ENCODE measurements at regions not wholly inside any gene's neighbourhood (a gene's known extent, or its start where the extent isn't known, plus 50 kb on each side); places are given as distances from the start of the nearest gene placed in this dataset.

DNA sequence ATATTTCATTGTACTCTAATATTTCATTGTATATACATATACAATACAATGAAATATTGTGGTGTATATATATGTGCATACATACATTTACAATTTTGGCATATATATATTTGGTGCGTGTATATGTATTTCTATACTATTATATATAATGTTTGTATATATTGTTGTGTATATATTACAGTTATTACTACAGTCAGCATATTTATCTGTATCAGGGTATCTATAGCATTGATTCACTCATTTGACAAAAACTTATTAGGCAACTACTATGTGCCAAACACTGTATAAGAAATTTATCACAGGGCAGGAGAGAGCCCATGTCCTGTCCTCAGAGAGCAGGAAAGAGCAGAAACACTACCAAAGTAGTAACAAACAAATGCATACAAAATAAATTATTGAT lies 910.6 kb downstream of the QKI start:
- ATAC-seq (ENCODE audit: poor library complexity) = no peak
- Histone ChIP-seq H3K4me1 (ENCODE audit: insufficient read depth, low read length) (no peaks in the 10 kb centered on the region), H3K27me3 (ENCODE audit: control insufficient read depth in 1 of 2, insufficient read depth in 2 of 2, low read length in 2 of 2) (no peaks in the 10 kb centered on the region), H3K4me3 (ENCODE audit: low read length) (no peak overlapping the region), H3K9me3 (ENCODE audit: control insufficient read depth in 1 of 2, insufficient read depth in 1 of 2, low read length in 2 of 2) (no peaks in the 10 kb centered on the region), H3K27ac (ENCODE audit: low read depth in 1 of 2, low read length in 2 of 2) (no peak overlapping the region), H3K36me3 (ENCODE audit: insufficient read depth, low read length) (no peaks in the 10 kb centered on the region)
- ChIA-PET POLR2A (no interaction called here), CTCF (no interaction called here)
- no peak overlapping the region for H3K27ac Mint-ChIP-seq
- no peak for TF ChIP-seq CTCF (IDR thresholded peaks at IDR 0.05)
- no peak for DNase-seq
- no peaks in the 10 kb centered on the region for H3K4me1 Mint-ChIP-seq (ENCODE audit: low read depth)
- H3K9me3 Mint-ChIP-seq = peaks cover 6% of the 10 kb centered on the region
- no peaks in the 10 kb centered on the region for H3K27me3 Mint-ChIP-seq
- no peak overlapping the region for H3K4me3 Mint-ChIP-seq
- H3K36me3 Mint-ChIP-seq (ENCODE audit: low read depth) = no peaks in the 10 kb centered on the region
- intact Hi-C loops (cut with DNase I, micrococcal nuclease) = no loop called here

DNA sequence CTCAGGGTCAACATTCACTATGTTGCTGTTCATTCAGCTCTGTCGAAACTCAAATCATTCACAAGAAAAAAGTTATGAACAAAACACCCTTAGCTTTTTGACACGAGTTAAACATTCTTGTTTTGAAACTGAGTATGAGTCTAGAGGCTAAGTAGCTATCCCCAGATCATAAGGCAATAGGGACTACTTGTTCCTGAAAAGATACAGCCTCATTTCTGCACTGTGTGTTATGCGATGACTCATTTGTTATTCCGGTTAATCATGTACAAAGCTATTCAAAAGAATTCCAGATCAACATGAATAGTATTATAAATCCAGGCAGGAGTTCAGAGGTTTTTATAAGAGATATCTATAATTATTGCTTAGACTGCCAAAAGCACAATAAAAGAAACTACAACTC lies 908.0 kb downstream of the QKI start:
- CTCF ChIA-PET = no interaction called here
- Mint-ChIP-seq H3K4me3 (no peak overlapping the region), H3K9me3 (peaks cover 6% of the 10 kb centered on the region), H3K4me1 (ENCODE audit: low read depth) (no peaks in the 10 kb centered on the region), H3K27me3 (no peaks in the 10 kb centered on the region), H3K36me3 (ENCODE audit: low read depth) (no peaks in the 10 kb centered on the region), H3K27ac (no peak overlapping the region)
- no peak for DNase-seq
- no peak overlapping the region for H3K27ac ChIP-seq (ENCODE audit: low read depth in 1 of 2, low read length in 2 of 2)
- no peaks in the 10 kb centered on the region for H3K36me3 ChIP-seq (ENCODE audit: insufficient read depth, low read length)
- no peaks in the 10 kb centered on the region for H3K9me3 ChIP-seq (ENCODE audit: control insufficient read depth in 1 of 2, insufficient read depth in 1 of 2, low read length in 2 of 2)
- no peaks in the 10 kb centered on the region for H3K4me1 ChIP-seq (ENCODE audit: insufficient read depth, low read length)
- intact Hi-C loops (cut with DNase I, micrococcal nuclease) = no loop called here
- no peak overlapping the region for H3K4me3 ChIP-seq (ENCODE audit: low read length)
- no peak for ATAC-seq (ENCODE audit: poor library complexity)
- no peak for TF ChIP-seq CTCF (IDR thresholded peaks at IDR 0.05)
- H3K27me3 ChIP-seq (ENCODE audit: control insufficient read depth in 1 of 2, insufficient read depth in 2 of 2, low read length in 2 of 2) = no peaks in the 10 kb centered on the region
- POLR2A ChIA-PET = no interaction called here

DNA sequence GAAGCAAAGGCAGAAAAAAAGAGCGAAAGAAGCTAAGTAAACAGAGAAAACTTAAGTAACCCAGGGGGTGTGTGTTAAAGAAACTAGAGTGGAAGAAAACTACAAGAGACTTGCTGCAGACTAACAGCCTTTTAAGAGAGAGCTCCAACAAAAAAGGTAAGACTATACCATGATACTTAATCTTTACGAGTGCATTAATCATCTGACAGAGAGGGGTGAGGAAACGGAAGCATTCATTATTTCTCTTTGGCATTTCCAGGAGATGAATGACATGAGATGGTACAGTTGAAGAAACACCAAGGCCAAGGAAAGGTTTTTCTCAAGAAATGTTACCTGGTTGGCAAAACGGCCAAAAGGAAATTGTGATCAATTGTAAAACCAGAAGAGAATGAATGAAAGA lies 906.8 kb downstream of the QKI start:
- no peak for TF ChIP-seq CTCF (IDR thresholded peaks at IDR 0.05)
- Histone ChIP-seq H3K27me3 (ENCODE audit: control insufficient read depth in 1 of 2, insufficient read depth in 2 of 2, low read length in 2 of 2) (no peaks in the 10 kb centered on the region), H3K27ac (ENCODE audit: low read depth in 1 of 2, low read length in 2 of 2) (no peak overlapping the region), H3K36me3 (ENCODE audit: insufficient read depth, low read length) (no peaks in the 10 kb centered on the region), H3K4me3 (ENCODE audit: low read length) (no peak overlapping the region), H3K9me3 (ENCODE audit: control insufficient read depth in 1 of 2, insufficient read depth in 1 of 2, low read length in 2 of 2) (no peaks in the 10 kb centered on the region), H3K4me1 (ENCODE audit: insufficient read depth, low read length) (no peaks in the 10 kb centered on the region)
- DNase-seq (no peak), ATAC-seq (ENCODE audit: poor library complexity) (no peak)
- Mint-ChIP-seq H3K9me3 (peaks cover 6% of the 10 kb centered on the region), H3K36me3 (ENCODE audit: low read depth) (no peaks in the 10 kb centered on the region), H3K27me3 (no peaks in the 10 kb centered on the region), H3K4me3 (no peak overlapping the region), H3K27ac (no peak overlapping the region), H3K4me1 (ENCODE audit: low read depth) (no peaks in the 10 kb centered on the region)
- CTCF ChIA-PET = no interaction called here
- POLR2A ChIA-PET = no interaction called here
- intact Hi-C loops (cut with DNase I, micrococcal nuclease) = no loop called here

Measured in CD4-positive, alpha-beta T cell (primary cell).